ENCODE measurements at regions not wholly inside any gene's neighbourhood (a gene's known extent, or its start where the extent isn't known, plus 50 kb on each side); places are given as distances from the start of the nearest gene placed in this dataset.

DNA sequence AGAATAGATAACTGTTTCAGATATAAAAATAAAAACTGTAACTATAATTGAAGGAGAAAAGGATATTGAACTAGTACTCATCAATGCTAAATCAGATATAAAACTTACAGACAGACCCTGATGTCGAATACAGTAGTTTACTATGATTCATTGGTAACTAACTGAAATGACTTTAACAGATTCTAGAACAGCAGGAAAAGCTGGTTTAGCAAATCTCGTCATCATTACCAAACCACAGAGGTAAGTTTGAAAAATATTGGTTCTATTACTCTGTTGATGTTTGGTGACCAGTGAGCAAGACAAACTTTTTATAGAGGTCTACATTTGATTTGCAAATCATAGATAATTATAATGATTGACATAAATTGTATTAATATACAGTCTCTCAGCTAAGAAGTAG is 551.4 kb upstream of the ADGRL3 start:
- TF ChIP-seq YY1 (IDR thresholded peaks at IDR 0.05; ENCODE audit: low read depth) (no peak), EGR1 (IDR thresholded peaks at IDR 0.05) (no peak), EP300 (IDR thresholded peaks at IDR 0.05; ENCODE audit: borderline replicate concordance) (no peak), CEBPB (IDR thresholded peaks at IDR 0.05) (no peak), FOXM1 (IDR thresholded peaks at IDR 0.05; ENCODE audit: borderline replicate concordance, low read depth) (no peak), NFIC (IDR thresholded peaks at IDR 0.05) (no peak), TAF1 (IDR thresholded peaks at IDR 0.05; ENCODE audit: low read depth) (no peak), ZBTB7A (IDR thresholded peaks at IDR 0.05; ENCODE audit: low read depth) (no peak), CREB1 (IDR thresholded peaks at IDR 0.05; ENCODE audit: low read depth) (no peak), TCF12 (IDR thresholded peaks at IDR 0.05; ENCODE audit: low read depth) (no peak), RAD21 (IDR thresholded peaks at IDR 0.05; ENCODE audit: low read depth) (no peak), TEAD4 (IDR thresholded peaks at IDR 0.05) (no peak)
- TF ChIP-seq, protein P1, sequence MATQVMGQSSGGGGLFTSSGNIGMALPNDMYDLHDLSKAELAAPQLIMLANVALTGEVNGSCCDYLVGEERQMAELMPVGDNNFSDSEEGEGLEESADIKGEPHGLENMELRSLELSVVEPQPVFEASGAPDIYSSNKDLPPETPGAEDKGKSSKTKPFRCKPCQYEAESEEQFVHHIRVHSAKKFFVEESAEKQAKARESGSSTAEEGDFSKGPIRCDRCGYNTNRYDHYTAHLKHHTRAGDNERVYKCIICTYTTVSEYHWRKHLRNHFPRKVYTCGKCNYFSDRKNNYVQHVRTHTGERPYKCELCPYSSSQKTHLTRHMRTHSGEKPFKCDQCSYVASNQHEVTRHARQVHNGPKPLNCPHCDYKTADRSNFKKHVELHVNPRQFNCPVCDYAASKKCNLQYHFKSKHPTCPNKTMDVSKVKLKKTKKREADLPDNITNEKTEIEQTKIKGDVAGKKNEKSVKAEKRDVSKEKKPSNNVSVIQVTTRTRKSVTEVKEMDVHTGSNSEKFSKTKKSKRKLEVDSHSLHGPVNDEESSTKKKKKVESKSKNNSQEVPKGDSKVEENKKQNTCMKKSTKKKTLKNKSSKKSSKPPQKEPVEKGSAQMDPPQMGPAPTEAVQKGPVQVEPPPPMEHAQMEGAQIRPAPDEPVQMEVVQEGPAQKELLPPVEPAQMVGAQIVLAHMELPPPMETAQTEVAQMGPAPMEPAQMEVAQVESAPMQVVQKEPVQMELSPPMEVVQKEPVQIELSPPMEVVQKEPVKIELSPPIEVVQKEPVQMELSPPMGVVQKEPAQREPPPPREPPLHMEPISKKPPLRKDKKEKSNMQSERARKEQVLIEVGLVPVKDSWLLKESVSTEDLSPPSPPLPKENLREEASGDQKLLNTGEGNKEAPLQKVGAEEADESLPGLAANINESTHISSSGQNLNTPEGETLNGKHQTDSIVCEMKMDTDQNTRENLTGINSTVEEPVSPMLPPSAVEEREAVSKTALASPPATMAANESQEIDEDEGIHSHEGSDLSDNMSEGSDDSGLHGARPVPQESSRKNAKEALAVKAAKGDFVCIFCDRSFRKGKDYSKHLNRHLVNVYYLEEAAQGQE (IDR thresholded peaks at IDR 0.05; ENCODE audit: low read depth): no peak
- TF ChIP-seq, protein P2, sequence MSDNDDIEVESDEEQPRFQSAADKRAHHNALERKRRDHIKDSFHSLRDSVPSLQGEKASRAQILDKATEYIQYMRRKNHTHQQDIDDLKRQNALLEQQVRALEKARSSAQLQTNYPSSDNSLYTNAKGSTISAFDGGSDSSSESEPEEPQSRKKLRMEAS (IDR thresholded peaks at IDR 0.05): no peak

DNA sequence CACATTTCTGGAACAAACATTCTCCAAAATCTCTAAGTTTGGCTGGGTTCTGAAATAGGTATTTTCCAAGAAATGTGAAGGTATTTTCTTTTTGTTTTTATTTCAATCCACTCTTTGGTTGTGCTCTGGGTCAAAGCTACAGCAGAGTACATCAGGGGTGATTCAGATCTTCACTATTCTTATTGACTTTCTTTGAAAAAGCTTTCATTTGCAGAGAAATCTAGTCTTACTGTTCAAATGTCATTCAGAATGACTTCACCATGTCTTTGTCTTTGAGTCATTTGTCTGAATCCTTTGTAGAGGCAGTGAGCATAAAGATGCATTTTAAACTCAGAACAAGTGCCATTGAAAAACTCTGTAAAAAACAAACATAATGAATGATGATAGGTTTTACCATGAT is 547.2 kb upstream of the ADGRL3 start:
- TF ChIP-seq TCF12 (IDR thresholded peaks at IDR 0.05; ENCODE audit: low read depth) (no peak), NFIC (IDR thresholded peaks at IDR 0.05) (no peak), FOXM1 (IDR thresholded peaks at IDR 0.05; ENCODE audit: borderline replicate concordance, low read depth) (no peak), EGR1 (IDR thresholded peaks at IDR 0.05) (no peak), CEBPB (IDR thresholded peaks at IDR 0.05) (no peak), ZBTB7A (IDR thresholded peaks at IDR 0.05; ENCODE audit: low read depth) (no peak), RAD21 (IDR thresholded peaks at IDR 0.05; ENCODE audit: low read depth) (no peak), EP300 (IDR thresholded peaks at IDR 0.05; ENCODE audit: borderline replicate concordance) (no peak)
- TF ChIP-seq, protein P3, sequence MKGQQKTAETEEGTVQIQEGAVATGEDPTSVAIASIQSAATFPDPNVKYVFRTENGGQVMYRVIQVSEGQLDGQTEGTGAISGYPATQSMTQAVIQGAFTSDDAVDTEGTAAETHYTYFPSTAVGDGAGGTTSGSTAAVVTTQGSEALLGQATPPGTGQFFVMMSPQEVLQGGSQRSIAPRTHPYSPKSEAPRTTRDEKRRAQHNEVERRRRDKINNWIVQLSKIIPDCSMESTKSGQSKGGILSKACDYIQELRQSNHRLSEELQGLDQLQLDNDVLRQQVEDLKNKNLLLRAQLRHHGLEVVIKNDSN (IDR thresholded peaks at IDR 0.05): no peak
- TF ChIP-seq, protein P2 (IDR thresholded peaks at IDR 0.05): no peak

DNA sequence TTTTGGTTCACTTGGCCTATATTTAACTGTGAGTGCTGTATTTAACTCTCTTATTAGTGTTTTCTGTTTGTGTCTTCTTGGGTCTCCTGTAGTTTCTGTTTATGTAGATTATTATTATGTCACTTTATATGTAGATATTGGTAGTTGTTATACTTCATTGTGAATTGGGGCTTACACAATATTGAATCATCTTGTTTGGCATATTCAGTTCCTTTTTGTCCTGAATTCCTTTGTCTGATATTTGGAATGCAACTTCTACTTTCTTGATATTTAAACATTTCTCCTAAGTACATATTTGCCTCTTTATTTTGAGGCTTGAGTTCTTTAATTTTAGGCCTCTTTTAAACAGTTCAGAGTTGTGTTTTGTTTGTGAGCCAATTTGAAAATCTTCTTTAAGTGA is 544.8 kb upstream of the ADGRL3 start:
- TF ChIP-seq RAD21 (IDR thresholded peaks at IDR 0.05; ENCODE audit: low read depth) (no peak), TCF12 (IDR thresholded peaks at IDR 0.05; ENCODE audit: low read depth) (no peak), NFIC (IDR thresholded peaks at IDR 0.05) (no peak), EGR1 (IDR thresholded peaks at IDR 0.05) (no peak), FOXM1 (IDR thresholded peaks at IDR 0.05; ENCODE audit: borderline replicate concordance, low read depth) (no peak), YY1 (IDR thresholded peaks at IDR 0.05; ENCODE audit: low read depth) (no peak), TEAD4 (IDR thresholded peaks at IDR 0.05) (no peak), TAF1 (IDR thresholded peaks at IDR 0.05; ENCODE audit: low read depth) (no peak), CEBPB (IDR thresholded peaks at IDR 0.05) (no peak), ZBTB7A (IDR thresholded peaks at IDR 0.05; ENCODE audit: low read depth) (no peak), EP300 (IDR thresholded peaks at IDR 0.05; ENCODE audit: borderline replicate concordance) (no peak), CREB1 (IDR thresholded peaks at IDR 0.05; ENCODE audit: low read depth) (no peak)
- TF ChIP-seq, protein P1 (IDR thresholded peaks at IDR 0.05; ENCODE audit: low read depth): no peak
- TF ChIP-seq, protein P2 (IDR thresholded peaks at IDR 0.05): no peak
- TF ChIP-seq, protein P3 (IDR thresholded peaks at IDR 0.05): no peak

DNA sequence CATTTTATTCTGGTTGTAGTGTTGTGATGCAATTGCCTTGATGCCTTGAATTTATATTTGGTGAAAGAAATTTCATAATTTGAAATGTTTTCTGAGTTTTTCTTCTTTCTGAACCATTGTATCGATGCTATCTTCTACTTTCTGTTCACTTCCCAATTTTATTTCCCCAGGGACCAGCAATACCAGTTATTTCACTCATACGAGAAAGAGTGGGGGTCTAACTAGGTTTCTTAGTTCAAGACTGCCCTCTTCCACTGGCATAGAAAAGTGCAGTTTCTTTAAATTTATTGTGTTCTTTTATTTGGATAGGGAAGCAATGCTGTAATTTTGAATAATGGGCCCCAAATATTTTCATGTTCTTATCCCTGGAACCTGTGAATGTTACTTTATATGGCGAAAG is 544.0 kb upstream of the ADGRL3 start:
- TF ChIP-seq EGR1 (IDR thresholded peaks at IDR 0.05) (no peak), FOXM1 (IDR thresholded peaks at IDR 0.05; ENCODE audit: borderline replicate concordance, low read depth) (no peak), YY1 (IDR thresholded peaks at IDR 0.05; ENCODE audit: low read depth) (no peak), CEBPB (IDR thresholded peaks at IDR 0.05) (no peak), NFIC (IDR thresholded peaks at IDR 0.05) (no peak)
- TF ChIP-seq, protein P1 (IDR thresholded peaks at IDR 0.05; ENCODE audit: low read depth): no peak
- TF ChIP-seq, protein P3 (IDR thresholded peaks at IDR 0.05): no peak
- TF ChIP-seq, protein P2 (IDR thresholded peaks at IDR 0.05): no peak

Measured in Ishikawa (cell line).